H9 (cell line): ENCODE measurements at regions not wholly inside any gene's neighbourhood (a gene's known extent, or its start where the extent isn't known, plus 50 kb on each side); places are given as distances from the start of the nearest gene placed in this dataset.

ENCODE experiments used
- DNase-seq: peaks from one replicate; pipeline ENCODE4 v3.0.0-alpha.2; 2017
- H2AFZ ChIP-seq: one replicate; pipeline ENCODE4 v1.6.1; 2013; ENCODE audit warnings: mild to moderate bottlenecking, low read length, control low read depth, moderate library complexity
- H2AK5ac ChIP-seq: 2 replicates; pipeline ENCODE4 v1.6.1; 2013; ENCODE audit warnings: low read length, control low read depth, mixed read lengths; ENCODE audit not compliant: insufficient read length
- H2BK120ac ChIP-seq: one replicate; pipeline ENCODE4 v1.6.1; 2013; ENCODE audit warnings: low read depth, mild to moderate bottlenecking, low read length, control low read depth, inconsistent platforms; ENCODE audit not compliant: poor library complexity, severe bottlenecking
- H2BK12ac ChIP-seq: 2 replicates; pipeline ENCODE4 v1.6.1; 2013; ENCODE audit warnings: low read length, control low read depth, mixed read lengths, low read depth; ENCODE audit not compliant: insufficient read length
- H2BK15ac ChIP-seq: 2 replicates; pipeline ENCODE4 v1.6.1; 2013; ENCODE audit warnings: low read depth, low read length, control low read depth
- H2BK20ac ChIP-seq: one replicate; pipeline ENCODE4 v1.6.1; 2013; ENCODE audit warnings: low read depth, mild to moderate bottlenecking, low read length, control low read depth, inconsistent platforms; ENCODE audit not compliant: poor library complexity, severe bottlenecking
- H2BK5ac ChIP-seq: 2 replicates; pipeline ENCODE4 v1.6.1; 2013; ENCODE audit warnings: low read length, control low read depth, mixed read lengths; ENCODE audit not compliant: insufficient read length
- H3K14ac ChIP-seq: 2 replicates; pipeline ENCODE4 v1.6.1; 2013; ENCODE audit warnings: low read length, control low read depth; ENCODE audit not compliant: insufficient read depth
- H3K18ac ChIP-seq: 2 replicates; pipeline ENCODE4 v1.6.1; 2013; ENCODE audit warnings: low read depth, mild to moderate bottlenecking, mixed read lengths, low read length, control low read depth; ENCODE audit not compliant: insufficient read length
- H3K23ac ChIP-seq: 2 replicates; pipeline ENCODE4 v1.6.1; 2013; ENCODE audit warnings: low read length, control low read depth, mixed read lengths, low read depth; ENCODE audit not compliant: insufficient read length
- H3K23me2 ChIP-seq: 2 replicates; pipeline ENCODE4 v1.6.1; 2013; ENCODE audit warnings: low read depth, mild to moderate bottlenecking, mixed read lengths, low read length, control low read depth; ENCODE audit not compliant: insufficient read length, poor library complexity, severe bottlenecking
- H3K27ac ChIP-seq: 2 replicates; pipeline ENCODE4 v1.5.1; 2013; ENCODE audit warnings: low read length, control low read depth, mixed read lengths, low read depth; ENCODE audit not compliant: insufficient read length
- H3K27me3 ChIP-seq: 2 replicates; pipeline ENCODE4 v1.6.1; 2013; ENCODE audit warnings: low read length, control low read depth, inconsistent platforms; ENCODE audit not compliant: insufficient read depth
- H3K4ac ChIP-seq: 2 replicates; pipeline ENCODE4 v1.6.1; 2013; ENCODE audit warnings: low read depth, mild to moderate bottlenecking, control low read depth, inconsistent platforms, low read length, moderate library complexity
- H3K4me1 ChIP-seq: 2 replicates; pipeline ENCODE4 v1.6.1; 2013; ENCODE audit warnings: low read length, control low read depth, inconsistent platforms; ENCODE audit not compliant: insufficient read depth
- H3K4me2 ChIP-seq: 2 replicates; pipeline ENCODE4 v1.6.1; 2013; ENCODE audit warnings: low read length, control low read depth, mixed read lengths; ENCODE audit not compliant: insufficient read length, insufficient read depth
- H3K56ac ChIP-seq: 2 replicates; pipeline ENCODE4 v1.6.1; 2013; ENCODE audit warnings: low read depth, mild to moderate bottlenecking, mixed read lengths, low read length, control low read depth; ENCODE audit not compliant: insufficient read length
- H3K79me1 ChIP-seq: 2 replicates; pipeline ENCODE4 v1.6.1; 2013; ENCODE audit warnings: low read depth, mild to moderate bottlenecking, moderate library complexity, low read length, control low read depth, inconsistent platforms; ENCODE audit not compliant: insufficient read depth, poor library complexity, severe bottlenecking
- H3K79me2 ChIP-seq: 2 replicates; pipeline ENCODE4 v1.6.1; 2013; ENCODE audit warnings: low read length, control low read depth, inconsistent platforms; ENCODE audit not compliant: insufficient read depth
- H3K9ac ChIP-seq: 2 replicates; pipeline ENCODE4 v1.6.1; 2013; ENCODE audit warnings: low read length, control low read depth, mixed read lengths; ENCODE audit not compliant: insufficient read length; ENCODE audit errors: extremely low read depth
- H3K9me3 ChIP-seq: one replicate; pipeline ENCODE4 v1.6.1; 2013; ENCODE audit warnings: low read depth, low read length, inconsistent platforms; ENCODE audit not compliant: control insufficient read depth
- H3T11ph ChIP-seq: one replicate; pipeline ENCODE4 v1.6.1; 2013; ENCODE audit warnings: mild to moderate bottlenecking, low read length, control low read depth, inconsistent platforms
- H4K20me1 ChIP-seq: one replicate; pipeline ENCODE4 v1.6.1; 2013; ENCODE audit not compliant: control insufficient read depth, insufficient read length, insufficient read depth
- H4K5ac ChIP-seq: 2 replicates; pipeline ENCODE4 v1.6.1; 2013; ENCODE audit warnings: low read depth, mild to moderate bottlenecking, mixed read lengths, low read length, control low read depth; ENCODE audit not compliant: insufficient read length
- H4K8ac ChIP-seq: replicated peaks from 2 replicates; pipeline ENCODE4 v1.6.1; 2013; ENCODE audit warnings: low read length, control low read depth, mixed read lengths, low read depth; ENCODE audit not compliant: insufficient read length
- H4K91ac ChIP-seq: 2 replicates; pipeline ENCODE4 v1.6.1; 2013; ENCODE audit warnings: low read depth, mild to moderate bottlenecking, moderate library complexity, mixed read lengths, low read length, control low read depth; ENCODE audit not compliant: insufficient read length
- H3K27ac Mint-ChIP-seq, 3 experiments: 2 replicates in 2 of 3; 3 replicates in 1 of 3; pipeline ENCODE4 v1.8.0; 2020 to 2021; ENCODE audit warnings: mixed read lengths in 3 of 3, mild to moderate bottlenecking in 1 of 3, moderate library complexity in 1 of 3
- H3K27me3 Mint-ChIP-seq: 2 replicates; pipeline ENCODE4 v1.8.0; 2021; ENCODE audit warnings: low read depth, mild to moderate bottlenecking, moderate library complexity, mixed read lengths
- H3K36me3 Mint-ChIP-seq, 3 experiments: 2 replicates in 2 of 3; 3 replicates in 1 of 3; pipeline ENCODE4 v1.8.0; 2020 to 2021; ENCODE audit warnings: low read depth in 3 of 3, mixed read lengths in 3 of 3; ENCODE audit not compliant: insufficient read depth in 1 of 3
- H3K4me1 Mint-ChIP-seq, 2 experiments: 2 replicates each; pipeline ENCODE4 v1.8.0; 2020; ENCODE audit warnings: mixed read lengths in 2 of 2
- H3K4me3 Mint-ChIP-seq, 2 experiments: 2 replicates in 1 of 2; 3 replicates in 1 of 2; pipeline ENCODE4 v1.8.0; 2020 to 2021; ENCODE audit warnings: mild to moderate bottlenecking in 2 of 2, mixed read lengths in 2 of 2, moderate library complexity in 1 of 2
- H3K9me3 Mint-ChIP-seq, 2 experiments: 2 replicates in 1 of 2; 3 replicates in 1 of 2; pipeline ENCODE4 v1.8.0; 2020; ENCODE audit warnings: mild to moderate bottlenecking in 2 of 2, mixed read lengths in 2 of 2, moderate library complexity in 1 of 2
- CTCF ChIP-seq: fragments of 200-600 bp; sonication (generic); conservative IDR thresholded peaks from 3 replicates; pipeline ENCODE4 v1.8.0; 2021; ENCODE audit warnings: antibody characterized with exemption, mild to moderate bottlenecking
- WGBS: extraction: QIAGEN DNeasy Blood & Tissue Kit; methylation state at CpG from one replicate; pipeline ENCODE4 v1.1.7; 2013; ENCODE audit warnings: missing lambda C conversion rate, low lambda C conversion rate, mixed read lengths; ENCODE audit not compliant: insufficient read length; ENCODE audit errors: extremely low coverage; 5-methylcytosine and 5-hydroxymethylcytosine counted together

- Mint-ChIP-seq H3K27me3 (peaks cover 10% of the 10 kb centered on the region), H3K36me3 (no peaks in the 10 kb centered on the region; a peak in 1 of 7 replicates), H3K27ac (no peak overlapping the region), H3K9me3 (no peaks in the 10 kb centered on the region; a peak in 2 of 5 replicates), H3K4me3 (no peak overlapping the region), H3K4me1 (peaks cover 26 to 28% of the 10 kb centered on the region in 2 experiments)
- no peaks in the 10 kb centered on the region for H3K79me1 ChIP-seq
- no peaks in the 10 kb centered on the region for H4K20me1 ChIP-seq
- no peaks in the 10 kb centered on the region for H3K79me2 ChIP-seq
- H3T11ph ChIP-seq: no peak overlapping the region
- H2BK120ac ChIP-seq: no peak overlapping the region
- no peak overlapping the region for H2AFZ ChIP-seq
- no peak overlapping the region for H2BK5ac ChIP-seq
- no peak overlapping the region for H2BK12ac ChIP-seq
- no peaks in the 10 kb centered on the region for H3K27me3 ChIP-seq
- no peak overlapping the region for H3K18ac ChIP-seq
- H3K23ac ChIP-seq: no peak overlapping the region
- no peak overlapping the region for H3K56ac ChIP-seq
- peaks cover 10% of the 10 kb centered on the region for H3K4me1 ChIP-seq
- H3K9me3 ChIP-seq: no peaks in the 10 kb centered on the region
- no peak overlapping the region for H2AK5ac ChIP-seq
- no peak overlapping the region for H4K8ac ChIP-seq
- no peak overlapping the region for H3K4ac ChIP-seq
- H2BK15ac ChIP-seq: no peak overlapping the region
- H3K27ac ChIP-seq: no peak overlapping the region
- H4K5ac ChIP-seq: no peak overlapping the region
- H3K14ac ChIP-seq: no peak overlapping the region
- H2BK20ac ChIP-seq: no peak overlapping the region
- no peak for TF ChIP-seq CTCF
- no CpG with 5 or more reads among the region's 5 CpGs for WGBS
- no peak overlapping the region for H4K91ac ChIP-seq
- no peaks in the 10 kb centered on the region for H3K23me2 ChIP-seq
- no peak overlapping the region for H3K9ac ChIP-seq
- DNase-seq: no peak
- no peak overlapping the region for H3K4me2 ChIP-seq
Observed at GRCh38 chr9:90023861-90024260, 419.0 kb downstream of the GADD45G start.
